Lower leg skin (tissue), 4 donors: ENCODE measurements at regions not wholly inside any gene's neighbourhood (a gene's known extent, or its start where the extent isn't known, plus 50 kb on each side); places are given as distances from the start of the nearest gene placed in this dataset.

ENCODE experiments used
- DNase-seq, 2 donors: peaks; one replicate each; pipeline ENCODE4 v3.0.0-alpha.2; 2019; ENCODE audit warnings: low spot score in 2 of 2
- H3K4me3 ChIP-seq: fragments of 200-600 bp; sonication (generic); 2 replicates; pipeline ENCODE4 v1.5.1; 2017; ENCODE audit warnings: mild to moderate bottlenecking, low read depth; ENCODE audit not compliant: poor library complexity, severe bottlenecking
- CTCF ChIP-seq, 3 donors: fragments of 450-650 bp; IDR thresholded peaks; one replicate each; pipeline ENCODE4 v1.5.1; 2016; ENCODE audit warnings: antibody characterized with exemption in 3 of 3, mild to moderate bottlenecking in 3 of 3, moderate library complexity in 2 of 3
- POLR2A ChIP-seq, 2 donors: fragments of 450-650 bp; IDR thresholded peaks; one replicate each; pipeline ENCODE4 v1.6.1; 2016 to 2017; ENCODE audit warnings: antibody characterized with exemption in 2 of 2, mild to moderate bottlenecking in 1 of 2, moderate library complexity in 1 of 2
- WGBS, 2 donors: methylation state at CpG; one replicate each; pipeline ENCODE4 v1.1.5; 2018; 5-methylcytosine and 5-hydroxymethylcytosine counted together
- intact Hi-C: fragments of 100-400 bp; cut with DNase I; formaldehyde crosslinking; loops from one replicate; pipeline ENCODE4 v1.15.0; 2023; ENCODE audit warnings: low total_unique reads

DNA sequence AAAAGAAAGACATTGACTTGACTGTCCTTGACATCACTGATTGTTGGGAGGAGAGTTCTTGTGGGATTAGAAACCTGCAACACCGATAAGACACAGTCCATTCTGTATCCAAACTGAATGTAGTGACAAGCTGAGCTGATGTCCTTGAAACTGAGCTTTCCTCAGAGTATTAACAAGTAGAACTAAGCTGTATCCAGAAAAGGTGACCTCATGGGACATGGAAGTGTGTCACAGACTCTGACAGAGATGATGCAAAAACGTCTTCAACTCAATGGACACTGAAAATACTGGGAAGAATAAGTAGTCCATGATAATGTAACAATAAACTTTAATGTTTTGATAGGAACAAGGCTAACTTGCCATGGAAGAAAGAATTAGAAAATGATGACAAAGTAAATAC, 690.1 kb downstream of the CDH18 start:
- WGBS, 2 donors: 61 to 75% methylated on average over 2 of the region's 2 CpGs
- TF ChIP-seq CTCF (IDR thresholded peaks at IDR 0.05) (no peak), POLR2A (IDR thresholded peaks at IDR 0.05) (no peak)
- DNase-seq: no peak
- H3K4me3 ChIP-seq: no peak overlapping the region
- intact Hi-C loops: no loop called here

GRCh38 chr5:19301271-19301670, 686.7 kb downstream of the CDH18 start:
- 39 to 53% methylated on average over 1 of the region's 1 CpG for WGBS, 2 donors
- TF ChIP-seq POLR2A (IDR thresholded peaks at IDR 0.05) (no peak), CTCF (IDR thresholded peaks at IDR 0.05) (no peak)
- no peak overlapping the region for H3K4me3 ChIP-seq
- intact Hi-C loops: no loop called here
- no peak for DNase-seq

DNA sequence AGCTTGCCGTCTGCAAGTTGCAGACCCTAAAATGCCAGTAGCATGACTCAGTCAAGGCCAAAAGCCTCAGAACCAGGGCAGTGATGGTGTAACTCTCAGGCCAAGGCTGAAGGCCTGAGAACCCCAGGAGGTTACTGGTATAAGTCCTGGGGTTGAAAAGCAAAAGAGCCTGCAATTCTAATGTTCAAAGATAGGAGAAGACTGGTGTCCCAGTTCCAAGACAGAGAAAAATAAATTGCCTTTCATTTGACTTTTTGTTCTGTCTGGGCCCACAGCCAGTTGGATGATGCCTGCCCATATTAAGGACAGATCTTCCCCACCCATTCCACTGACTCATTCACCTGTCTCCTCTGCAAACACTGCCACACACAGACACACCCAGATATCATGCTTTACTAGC, 673.2 kb downstream of the CDH18 start:
- peak in 1 of 2 donors; percentile 64 for DNase-seq
- TF ChIP-seq POLR2A (IDR thresholded peaks at IDR 0.05) (no peak), CTCF (IDR thresholded peaks at IDR 0.05) (no peak)
- WGBS, 2 donors: 40 to 54% methylated on average over 1 of the region's 1 CpG

DNA sequence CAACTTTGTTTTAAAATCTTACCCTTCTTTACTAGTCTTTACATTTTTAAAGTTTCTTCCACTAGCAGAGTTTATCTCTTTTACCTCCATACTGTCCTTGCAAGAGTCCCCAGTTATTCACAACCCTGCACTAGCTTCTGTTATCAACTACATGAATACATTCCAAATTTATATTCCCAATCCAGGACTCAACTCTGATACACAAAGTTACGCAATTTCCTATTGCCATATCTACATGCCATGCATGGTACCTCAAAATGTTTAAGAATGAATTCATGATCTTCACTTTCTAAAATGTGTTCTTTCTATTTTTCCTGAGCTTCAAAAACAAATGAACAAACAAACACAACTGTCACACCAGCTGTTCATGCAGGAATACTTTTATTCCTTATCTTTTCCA, 668.7 kb downstream of the CDH18 start:
- no peak for DNase-seq
- H3K4me3 ChIP-seq: no peak overlapping the region
- intact Hi-C loops: no loop called here
- TF ChIP-seq POLR2A (IDR thresholded peaks at IDR 0.05): no peak
- no peak for TF ChIP-seq CTCF (IDR thresholded peaks at IDR 0.05)
- WGBS, 2 donors: 93 to 100% methylated on average over 1 of the region's 1 CpG

More for the DNA sequence above, 673.2 kb downstream of the CDH18 start:
- intact Hi-C loops: no loop called here
- H3K4me3 ChIP-seq: no peak overlapping the region

- DNase-seq: peak in 1 of 2 donors; percentile 45
- intact Hi-C loops: no loop called here
- TF ChIP-seq POLR2A (IDR thresholded peaks at IDR 0.05) (no peak), CTCF (IDR thresholded peaks at IDR 0.05) (no peak)
- WGBS, 2 donors: 52 to 58% methylated on average over 4 of the region's 4 CpGs
- no peak overlapping the region for H3K4me3 ChIP-seq
Observed at GRCh38 chr5:19322716-19323485, 665.1 kb downstream of the CDH18 start.

GRCh38 chr5:19334278-19334677, 653.7 kb downstream of the CDH18 start:
- no peak for DNase-seq
- TF ChIP-seq POLR2A (IDR thresholded peaks at IDR 0.05): no peak
- TF ChIP-seq CTCF (IDR thresholded peaks at IDR 0.05): no peak
- intact Hi-C loops: no loop called here
- 65 to 67% methylated on average over 6 of the region's 6 CpGs for WGBS, 2 donors
- H3K4me3 ChIP-seq: no peak overlapping the region
